ENCODE measurements at regions not wholly inside any gene's neighbourhood (a gene's known extent, or its start where the extent isn't known, plus 50 kb on each side); places are given as distances from the start of the nearest gene placed in this dataset.

DNA sequence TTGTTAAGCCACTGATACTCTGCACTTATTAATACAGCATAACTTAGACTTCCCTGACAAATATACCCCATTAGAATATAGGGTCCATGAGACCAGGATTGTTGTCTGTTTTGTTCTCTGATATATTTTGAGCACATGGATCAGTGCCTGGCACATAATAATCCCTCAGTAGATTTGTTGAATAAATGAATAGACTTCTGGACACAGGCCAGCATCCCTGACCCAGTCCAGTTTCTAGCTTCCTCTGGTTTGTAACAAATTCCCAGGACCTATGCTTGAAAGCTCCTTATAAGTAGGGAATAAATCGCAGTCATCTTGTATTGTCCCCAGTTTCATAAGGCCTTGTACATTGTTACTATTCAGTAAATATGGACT is 58.2 kb upstream of the GADD45A start:
- TF ChIP-seq TAF1 (IDR thresholded peaks at IDR 0.05; ENCODE audit: borderline replicate concordance, low read depth, low read length): no peak
- no peak for FAIRE-seq
- DNase-seq (ENCODE audit: insufficient read length): no peak

DNA sequence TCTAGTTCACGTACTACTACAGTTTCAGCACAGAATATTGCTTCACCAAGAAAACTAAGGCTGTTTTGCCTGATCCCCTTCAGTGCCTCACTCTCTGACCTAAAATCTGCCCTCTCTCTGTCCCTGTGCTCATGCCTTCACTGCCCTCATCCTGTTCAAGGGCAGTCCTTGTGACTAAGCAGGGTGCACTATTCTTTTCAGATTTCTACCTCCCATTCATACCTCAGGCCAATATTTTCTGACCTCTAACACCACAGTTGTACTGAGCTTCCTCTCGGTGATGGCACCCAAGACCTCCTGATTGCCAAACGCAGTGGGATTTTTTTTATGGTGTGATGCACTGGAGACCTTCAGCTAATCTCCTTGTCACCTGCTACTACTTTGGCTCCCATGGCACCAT is 57.7 kb upstream of the GADD45A start:
- FAIRE-seq: no peak

DNA sequence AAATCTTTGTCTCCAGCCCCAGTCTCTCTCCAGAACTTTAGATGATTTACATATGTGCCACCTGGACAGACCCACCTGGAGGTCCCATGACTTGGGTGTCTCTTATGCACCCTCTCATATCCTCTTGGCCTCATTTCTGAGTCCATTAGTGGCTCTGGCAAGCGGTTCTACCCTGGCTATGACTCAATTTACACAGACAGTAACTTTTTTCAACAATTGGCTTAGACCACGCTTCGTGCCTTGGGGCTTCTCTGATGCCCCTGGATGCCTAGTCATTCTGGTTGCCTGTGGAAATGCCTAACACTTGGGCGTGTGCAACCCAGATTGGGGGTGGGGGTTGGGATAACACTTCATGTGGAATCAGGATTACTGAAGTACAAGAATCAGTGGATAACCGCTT is 57.1 kb upstream of the GADD45A start:
- DNase-seq (ENCODE audit: insufficient read length) (no peak), FAIRE-seq (no peak)
- TF ChIP-seq POLR2AphosphoS5 (IDR thresholded peaks at IDR 0.05; ENCODE audit: low read depth, low read length) (no peak), TAF1 (IDR thresholded peaks at IDR 0.05; ENCODE audit: borderline replicate concordance, low read depth, low read length) (no peak), POLR2A (IDR thresholded peaks at IDR 0.05; ENCODE audit: low read depth, low read length) (no peak)

More for the DNA sequence above, 57.7 kb upstream of the GADD45A start:
- no peak for DNase-seq (ENCODE audit: insufficient read length)
- TF ChIP-seq POLR2A (IDR thresholded peaks at IDR 0.05; ENCODE audit: low read depth, low read length): no peak
- no peak for TF ChIP-seq TAF1 (IDR thresholded peaks at IDR 0.05; ENCODE audit: borderline replicate concordance, low read depth, low read length)
- no peak for TF ChIP-seq POLR2AphosphoS5 (IDR thresholded peaks at IDR 0.05; ENCODE audit: low read depth, low read length)

DNA sequence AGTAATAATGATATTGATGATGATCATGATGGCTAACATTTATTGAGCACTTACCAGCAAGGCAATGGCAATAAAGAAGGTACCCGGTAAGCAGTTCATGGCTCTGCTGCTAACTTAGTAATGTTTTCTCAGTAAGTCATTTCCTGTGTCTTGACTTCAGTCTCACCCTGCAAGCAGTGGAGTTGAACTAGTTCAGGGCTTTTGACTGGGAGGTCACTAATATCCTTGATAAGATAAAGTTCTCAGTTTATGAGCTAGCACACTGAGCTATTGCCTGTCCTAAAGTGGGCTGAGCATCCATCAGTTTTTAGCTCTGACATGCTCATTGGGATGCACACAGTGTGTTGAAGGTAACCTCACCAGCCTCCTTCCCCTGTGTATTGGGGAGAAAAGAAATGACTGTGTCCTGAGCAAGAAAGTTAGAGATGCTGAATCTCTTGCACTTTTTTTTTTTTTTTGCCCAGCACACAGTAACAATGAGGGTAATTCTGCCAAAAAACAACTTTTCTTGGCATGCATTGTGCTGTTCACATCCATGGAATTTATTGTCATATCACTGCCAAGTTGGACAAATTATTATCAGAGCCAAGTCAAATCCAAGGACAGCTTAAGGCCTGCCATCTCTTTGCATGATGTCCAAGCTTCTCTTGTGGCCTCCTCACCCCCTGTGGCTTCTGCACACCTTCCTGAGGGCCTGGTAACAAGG is 55.5 kb upstream of the GADD45A start:
- FAIRE-seq: no peak
- no peak for DNase-seq (ENCODE audit: insufficient read length)
- no peak for TF ChIP-seq TAF1 (IDR thresholded peaks at IDR 0.05; ENCODE audit: borderline replicate concordance, low read depth, low read length)
- no peak for TF ChIP-seq POLR2AphosphoS5 (IDR thresholded peaks at IDR 0.05; ENCODE audit: low read depth, low read length)
- TF ChIP-seq POLR2A (IDR thresholded peaks at IDR 0.05; ENCODE audit: low read depth, low read length): no peak

DNA sequence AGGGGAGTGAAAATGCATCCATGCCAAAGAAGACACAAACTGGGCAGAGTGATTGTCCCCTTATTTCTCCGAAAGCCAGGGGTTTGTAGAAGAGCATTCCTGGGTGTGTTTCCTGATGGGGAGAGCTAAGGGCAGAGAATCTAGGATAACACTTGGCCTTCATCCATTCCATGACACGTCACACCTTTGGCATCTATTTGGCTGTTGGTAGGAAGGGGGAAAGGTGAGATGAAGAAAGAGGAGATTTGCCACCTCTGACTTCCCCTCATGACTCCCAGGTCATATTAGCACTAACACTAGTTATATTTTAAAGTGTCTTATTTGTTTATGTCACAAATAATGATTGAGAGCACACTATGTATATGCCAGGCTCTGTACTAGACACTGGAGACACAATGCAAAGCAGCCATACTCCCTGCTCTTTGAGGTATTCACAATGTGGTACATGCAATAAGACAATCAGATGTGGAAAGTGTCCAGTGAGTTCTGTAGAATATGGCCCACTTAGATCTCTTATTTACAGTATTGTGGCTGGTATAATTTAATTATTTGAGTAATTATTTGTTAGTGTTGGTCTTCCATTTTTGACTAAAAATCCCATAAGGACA is 54.5 kb upstream of the GADD45A start:
- TF ChIP-seq TAF1 (IDR thresholded peaks at IDR 0.05; ENCODE audit: borderline replicate concordance, low read depth, low read length) (no peak), POLR2A (IDR thresholded peaks at IDR 0.05; ENCODE audit: low read depth, low read length) (no peak), POLR2AphosphoS5 (IDR thresholded peaks at IDR 0.05; ENCODE audit: low read depth, low read length) (no peak)
- no peak for DNase-seq (ENCODE audit: insufficient read length)
- FAIRE-seq: no peak

DNA sequence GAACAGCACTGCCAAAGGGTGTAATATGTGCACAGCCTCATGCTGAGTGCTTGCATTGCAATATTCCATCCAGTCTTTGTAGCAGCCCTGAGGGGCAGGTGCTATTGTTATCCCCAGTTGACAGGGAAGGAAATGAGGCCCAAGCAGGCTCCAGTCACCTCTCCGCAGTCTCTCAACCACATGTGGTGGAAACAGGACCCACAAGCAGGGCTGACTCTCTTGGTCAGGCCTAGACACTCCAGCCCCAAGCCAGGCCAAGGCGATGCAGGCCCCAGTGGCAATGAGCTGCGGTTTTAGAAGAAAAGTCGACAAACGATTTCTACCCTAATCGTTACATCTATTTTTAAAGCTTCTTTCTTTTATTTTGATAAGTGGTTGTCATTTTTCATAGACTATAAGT is 52.6 kb upstream of the GADD45A start:
- no peak for FAIRE-seq

DNA sequence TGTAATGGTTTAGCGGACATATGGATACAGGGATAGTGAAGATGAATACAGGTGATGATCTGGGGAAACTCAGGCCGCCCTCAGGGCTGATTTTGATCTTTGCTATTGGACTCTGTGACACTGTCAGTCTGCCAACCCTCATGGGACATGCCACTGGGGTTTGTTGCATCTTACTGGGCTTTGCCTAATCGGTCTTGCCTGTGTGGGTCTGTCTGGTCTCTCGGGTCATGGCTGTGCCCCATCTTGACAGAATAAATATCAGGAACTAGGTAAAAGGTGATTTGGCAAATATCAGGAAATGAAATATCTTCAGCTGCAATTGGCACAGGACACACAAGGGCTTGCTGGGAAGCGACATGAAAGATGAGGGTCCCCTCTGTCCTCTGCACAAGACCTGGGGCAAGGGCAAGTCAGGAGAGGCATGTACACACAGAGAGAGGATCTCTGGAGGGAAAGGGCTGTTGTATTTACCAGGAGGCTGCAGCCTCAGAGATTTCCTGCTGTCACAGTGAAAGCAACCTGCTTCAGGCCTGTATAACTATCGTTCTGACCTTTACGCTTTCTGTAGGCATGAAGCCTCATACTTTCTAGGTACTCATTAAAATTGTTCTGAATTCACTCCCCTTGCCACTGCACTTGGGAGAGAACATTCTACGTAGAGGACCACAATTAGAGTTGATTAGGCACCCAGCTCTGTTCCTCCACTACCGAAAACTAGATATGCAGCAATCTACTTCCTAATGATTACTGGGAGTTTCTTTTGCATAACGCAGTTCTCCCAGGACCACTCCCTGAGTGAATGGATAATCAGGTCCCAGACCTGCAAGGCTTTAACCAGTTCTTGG is 52.0 kb upstream of the GADD45A start:
- DNase-seq (ENCODE audit: insufficient read length): no peak
- TF ChIP-seq POLR2A (IDR thresholded peaks at IDR 0.05; ENCODE audit: low read depth, low read length) (no peak), POLR2AphosphoS5 (IDR thresholded peaks at IDR 0.05; ENCODE audit: low read depth, low read length) (no peak)
- FAIRE-seq: no peak

More for the DNA sequence above, 52.6 kb upstream of the GADD45A start:
- DNase-seq (ENCODE audit: insufficient read length): no peak
- TF ChIP-seq POLR2AphosphoS5 (IDR thresholded peaks at IDR 0.05; ENCODE audit: low read depth, low read length) (no peak), POLR2A (IDR thresholded peaks at IDR 0.05; ENCODE audit: low read depth, low read length) (no peak), TAF1 (IDR thresholded peaks at IDR 0.05; ENCODE audit: borderline replicate concordance, low read depth, low read length) (no peak)

DNA sequence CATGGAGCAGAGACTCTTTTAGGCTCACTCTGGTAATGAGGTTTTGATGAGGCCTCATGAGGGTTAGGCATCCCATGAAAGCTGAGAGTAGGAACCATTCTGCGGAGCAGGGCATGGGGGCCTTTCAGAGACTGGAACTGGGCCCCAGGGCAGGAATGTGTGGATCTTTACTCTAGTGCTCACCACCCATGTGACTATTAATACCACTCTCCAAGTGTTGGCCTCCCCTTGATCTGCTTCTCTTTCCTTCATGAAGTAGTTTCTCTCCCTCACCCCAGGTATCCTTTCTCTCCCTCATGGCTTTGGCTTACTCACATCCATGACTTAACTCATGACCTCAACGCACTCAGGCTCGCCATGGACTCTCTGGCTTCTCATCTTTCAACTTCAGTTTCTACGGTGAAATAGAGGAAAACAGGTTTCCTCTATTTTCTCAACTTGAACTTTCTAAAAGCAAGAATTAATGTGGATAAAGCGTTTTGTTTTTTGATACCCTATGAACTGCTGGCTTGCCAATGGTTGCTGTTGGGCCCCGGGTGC is 50.5 kb upstream of the GADD45A start:
- no peak for TF ChIP-seq TAF1 (IDR thresholded peaks at IDR 0.05; ENCODE audit: borderline replicate concordance, low read depth, low read length)
- no peak for TF ChIP-seq POLR2AphosphoS5 (IDR thresholded peaks at IDR 0.05; ENCODE audit: low read depth, low read length)
- FAIRE-seq (no peak), DNase-seq (ENCODE audit: insufficient read length) (no peak)

DNA sequence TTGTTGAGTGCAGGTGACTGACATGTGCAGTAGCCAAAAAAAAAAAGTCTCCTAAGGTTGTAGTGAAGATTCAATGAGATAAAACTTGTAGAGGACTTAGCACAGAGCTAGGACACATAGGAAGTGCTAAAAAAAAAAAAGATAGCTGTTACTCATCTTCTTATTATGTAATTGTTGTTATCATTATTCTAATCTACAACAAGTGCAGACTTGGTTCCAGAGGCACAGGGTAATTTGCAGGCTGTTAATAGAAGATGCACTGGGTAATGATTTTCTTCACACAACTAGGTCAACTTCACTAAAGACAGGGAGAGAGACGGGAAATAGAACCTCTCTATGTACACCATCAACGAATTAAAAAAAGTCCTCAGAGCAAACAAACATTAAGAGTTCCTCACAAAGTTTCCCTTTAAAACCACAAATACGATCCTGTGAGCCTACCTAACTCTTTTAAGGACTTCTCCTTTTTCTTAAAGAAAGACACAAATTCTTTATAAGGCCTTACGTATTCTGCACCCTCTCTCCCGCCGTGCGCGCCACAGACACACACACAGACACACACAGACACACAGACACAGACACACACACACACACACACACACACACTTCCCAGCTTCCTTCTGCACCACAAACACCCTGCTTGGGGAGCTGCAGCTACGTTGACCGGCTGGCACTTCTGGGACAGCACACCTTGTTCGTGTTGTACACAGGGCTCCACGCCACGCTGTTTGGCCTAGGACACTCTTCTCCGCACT is 49.8 kb upstream of the GADD45A start:
- no peak for DNase-seq (ENCODE audit: insufficient read length)
- TF ChIP-seq TAF1 (IDR thresholded peaks at IDR 0.05; ENCODE audit: borderline replicate concordance, low read depth, low read length) (no peak), POLR2A (IDR thresholded peaks at IDR 0.05; ENCODE audit: low read depth, low read length) (no peak), POLR2AphosphoS5 (IDR thresholded peaks at IDR 0.05; ENCODE audit: low read depth, low read length) (no peak)

More for the DNA sequence above, 49.8 kb upstream of the GADD45A start:
- FAIRE-seq: no peak

Data from GM12892 (cell line).